ENCODE measurements at regions not wholly inside any gene's neighbourhood (a gene's known extent, or its start where the extent isn't known, plus 50 kb on each side); places are given as distances from the start of the nearest gene placed in this dataset.
"Not testable (repeated sequence)": the region's sequence is repeated elsewhere in the genome, so short reads cannot be mapped to it uniquely, and the experiment has no call there.

- Mint-ChIP-seq H3K4me3 (no peak overlapping the region), H3K27ac (no peak overlapping the region), H3K36me3 (peaks cover 0 to 2% (median 0%) of the 10 kb centered on the region in 3 donors), H3K9me3 (peaks cover 2 to 7% (median 4%) of the 10 kb centered on the region in 5 donors), H3K27me3 (peaks cover 0 to 2% of the 10 kb centered on the region in 2 donors), H3K4me1 (no peaks in the 10 kb centered on the region)
- Histone ChIP-seq H3K4me3 (ENCODE audit: low read length) (no peak overlapping the region), H3K36me3 (ENCODE audit: insufficient read depth, low read length) (no peaks in the 10 kb centered on the region), H3K27ac (ENCODE audit: low read depth, low read length) (no peak overlapping the region), H3K4me1 (ENCODE audit: insufficient read depth, low read length) (no peaks in the 10 kb centered on the region), H3K27me3 (ENCODE audit: insufficient read depth, low read length, poor library complexity, severe bottlenecking) (no peaks in the 10 kb centered on the region), H3K9me3 (ENCODE audit: low read length) (no peaks in the 10 kb centered on the region)
- ChIA-PET POLR2A (no interaction called here), CTCF (no interaction called here)
- DNase-seq, result no peak
Observed at GRCh38 chr21:17269760-17270159, 243.1 kb upstream of the CXADR start.

GRCh38 chr21:17270229-17270628 lies 242.6 kb upstream of the CXADR start:
- peaks cover 2 to 7% (median 4%) of the 10 kb centered on the region in 5 donors for H3K9me3 Mint-ChIP-seq
- ChIA-PET CTCF (no interaction called here), POLR2A (no interaction called here)
- no peak overlapping the region for H3K4me3 Mint-ChIP-seq
- no peak overlapping the region for H3K27ac Mint-ChIP-seq
- H3K27ac ChIP-seq (ENCODE audit: low read depth, low read length), result no peak overlapping the region
- peaks cover 0 to 2% (median 0%) of the 10 kb centered on the region in 3 donors for H3K36me3 Mint-ChIP-seq
- no peaks in the 10 kb centered on the region for H3K4me1 Mint-ChIP-seq
- H3K4me1 ChIP-seq (ENCODE audit: insufficient read depth, low read length), result no peaks in the 10 kb centered on the region
- no peaks in the 10 kb centered on the region for H3K36me3 ChIP-seq (ENCODE audit: insufficient read depth, low read length)
- no peak for DNase-seq
- H3K9me3 ChIP-seq (ENCODE audit: low read length), result no peaks in the 10 kb centered on the region
- H3K4me3 ChIP-seq (ENCODE audit: low read length), result no peak overlapping the region
- no peaks in the 10 kb centered on the region for H3K27me3 ChIP-seq (ENCODE audit: insufficient read depth, low read length, poor library complexity, severe bottlenecking)
- H3K27me3 Mint-ChIP-seq, result peaks cover 0 to 2% of the 10 kb centered on the region in 2 donors

- Mint-ChIP-seq H3K27me3 (peaks cover 0 to 2% of the 10 kb centered on the region in 2 donors), H3K4me3 (no peak overlapping the region), H3K36me3 (no peaks in the 10 kb centered on the region), H3K4me1 (no peaks in the 10 kb centered on the region), H3K27ac (no peak overlapping the region), H3K9me3 (peaks cover 8 to 44% (median 31%) of the 10 kb centered on the region in 5 donors)
- Histone ChIP-seq H3K27me3 (ENCODE audit: insufficient read depth, low read length, poor library complexity, severe bottlenecking) (no peaks in the 10 kb centered on the region), H3K4me3 (ENCODE audit: low read length) (no peak overlapping the region), H3K27ac (ENCODE audit: low read depth, low read length) (no peak overlapping the region), H3K9me3 (ENCODE audit: low read length) (no peaks in the 10 kb centered on the region), H3K36me3 (ENCODE audit: insufficient read depth, low read length) (no peaks in the 10 kb centered on the region), H3K4me1 (ENCODE audit: insufficient read depth, low read length) (no peaks in the 10 kb centered on the region)
- POLR2A ChIA-PET, result no interaction called here
- CTCF ChIA-PET, result no interaction called here
- DNase-seq, result no peak
Observed at GRCh38 chr21:17279663-17280062, 233.2 kb upstream of the CXADR start.

- H3K9me3 ChIP-seq (ENCODE audit: low read length); H3K4me3 Mint-ChIP-seq; H3K36me3 Mint-ChIP-seq; H3K27ac Mint-ChIP-seq; H3K4me1 Mint-ChIP-seq; H3K27me3 ChIP-seq (ENCODE audit: insufficient read depth, low read length, poor library complexity, severe bottlenecking); POLR2A ChIA-PET; DNase-seq; CTCF ChIA-PET; H3K4me3 ChIP-seq (ENCODE audit: low read length); H3K27ac ChIP-seq (ENCODE audit: low read depth, low read length); H3K27me3 Mint-ChIP-seq; H3K4me1 ChIP-seq (ENCODE audit: insufficient read depth, low read length); H3K36me3 ChIP-seq (ENCODE audit: insufficient read depth, low read length): not testable (repeated sequence)
- H3K9me3 Mint-ChIP-seq, result peaks cover 4 to 31% (median 15%) of the 10 kb centered on the region in 5 donors
Observed at GRCh38 chr21:17293016-17293562, 219.8 kb upstream of the CXADR start.

GRCh38 chr21:17295997-17296396 lies 216.8 kb upstream of the CXADR start:
- POLR2A ChIA-PET, result no interaction called here
- Mint-ChIP-seq H3K4me1 (no peaks in the 10 kb centered on the region), H3K27me3 (no peaks in the 10 kb centered on the region), H3K27ac (no peak overlapping the region), H3K4me3 (peak overlapping the region in 1 of 7 donors; percentile 9), H3K36me3 (no peaks in the 10 kb centered on the region), H3K9me3 (peaks cover 4 to 33% (median 20%) of the 10 kb centered on the region in 5 donors)
- Histone ChIP-seq H3K4me3 (ENCODE audit: low read length) (no peak overlapping the region), H3K36me3 (ENCODE audit: insufficient read depth, low read length) (no peaks in the 10 kb centered on the region), H3K27ac (ENCODE audit: low read depth, low read length) (no peak overlapping the region), H3K27me3 (ENCODE audit: insufficient read depth, low read length, poor library complexity, severe bottlenecking) (no peaks in the 10 kb centered on the region), H3K4me1 (ENCODE audit: insufficient read depth, low read length) (no peaks in the 10 kb centered on the region), H3K9me3 (ENCODE audit: low read length) (no peaks in the 10 kb centered on the region)
- CTCF ChIA-PET, result no interaction called here
- no peak for DNase-seq

GRCh38 chr21:17299576-17299975 lies 213.3 kb upstream of the CXADR start:
- H3K4me1 Mint-ChIP-seq; H3K9me3 ChIP-seq (ENCODE audit: low read length); H3K4me3 ChIP-seq (ENCODE audit: low read length); H3K4me3 Mint-ChIP-seq; CTCF ChIA-PET; H3K4me1 ChIP-seq (ENCODE audit: insufficient read depth, low read length); DNase-seq; H3K27ac ChIP-seq (ENCODE audit: low read depth, low read length); H3K27me3 ChIP-seq (ENCODE audit: insufficient read depth, low read length, poor library complexity, severe bottlenecking); H3K27ac Mint-ChIP-seq; POLR2A ChIA-PET; H3K27me3 Mint-ChIP-seq; H3K36me3 Mint-ChIP-seq; H3K36me3 ChIP-seq (ENCODE audit: insufficient read depth, low read length): not testable (repeated sequence)
- peaks cover 0 to 32% (median 20%) of the 10 kb centered on the region in 5 donors for H3K9me3 Mint-ChIP-seq

- POLR2A ChIA-PET; H3K36me3 Mint-ChIP-seq; H3K4me1 Mint-ChIP-seq; H3K36me3 ChIP-seq (ENCODE audit: insufficient read depth, low read length); H3K27me3 ChIP-seq (ENCODE audit: insufficient read depth, low read length, poor library complexity, severe bottlenecking); H3K4me3 Mint-ChIP-seq; H3K4me3 ChIP-seq (ENCODE audit: low read length); DNase-seq; H3K27ac ChIP-seq (ENCODE audit: low read depth, low read length); H3K9me3 ChIP-seq (ENCODE audit: low read length); H3K27me3 Mint-ChIP-seq; CTCF ChIA-PET; H3K4me1 ChIP-seq (ENCODE audit: insufficient read depth, low read length); H3K27ac Mint-ChIP-seq: not testable (repeated sequence)
- peaks cover 0 to 18% (median 4%) of the 10 kb centered on the region in 5 donors for H3K9me3 Mint-ChIP-seq
Observed at GRCh38 chr21:17327715-17328114, 185.1 kb upstream of the CXADR start.

- DNase-seq, result no peak
- Mint-ChIP-seq H3K4me1 (no peaks in the 10 kb centered on the region), H3K36me3 (no peaks in the 10 kb centered on the region), H3K27ac (no peak overlapping the region), H3K4me3 (no peak overlapping the region), H3K9me3 (peaks cover 0 to 3% (median 2%) of the 10 kb centered on the region in 5 donors), H3K27me3 (peaks cover 0 to 2% of the 10 kb centered on the region in 2 donors)
- H3K4me3 ChIP-seq (ENCODE audit: low read length), result no peak overlapping the region
- H3K27ac ChIP-seq (ENCODE audit: low read depth, low read length), result no peak overlapping the region
- no peaks in the 10 kb centered on the region for H3K4me1 ChIP-seq (ENCODE audit: insufficient read depth, low read length)
- CTCF ChIA-PET, result no interaction called here
- H3K9me3 ChIP-seq (ENCODE audit: low read length), result no peaks in the 10 kb centered on the region
- POLR2A ChIA-PET, result no interaction called here
- no peaks in the 10 kb centered on the region for H3K27me3 ChIP-seq (ENCODE audit: insufficient read depth, low read length, poor library complexity, severe bottlenecking)
- no peaks in the 10 kb centered on the region for H3K36me3 ChIP-seq (ENCODE audit: insufficient read depth, low read length)
Observed at GRCh38 chr21:17334484-17334883, 178.4 kb upstream of the CXADR start.

- Mint-ChIP-seq H3K36me3 (no peaks in the 10 kb centered on the region), H3K27me3 (peaks cover 0 to 2% of the 10 kb centered on the region in 2 donors), H3K9me3 (peaks cover 2 to 15% (median 6%) of the 10 kb centered on the region in 5 donors), H3K27ac (no peak overlapping the region), H3K4me3 (no peak overlapping the region), H3K4me1 (no peaks in the 10 kb centered on the region)
- ChIA-PET CTCF (no interaction called here), POLR2A (no interaction called here)
- no peaks in the 10 kb centered on the region for H3K36me3 ChIP-seq (ENCODE audit: insufficient read depth, low read length)
- no peaks in the 10 kb centered on the region for H3K27me3 ChIP-seq (ENCODE audit: insufficient read depth, low read length, poor library complexity, severe bottlenecking)
- H3K4me1 ChIP-seq (ENCODE audit: insufficient read depth, low read length), result no peaks in the 10 kb centered on the region
- no peak overlapping the region for H3K27ac ChIP-seq (ENCODE audit: low read depth, low read length)
- no peaks in the 10 kb centered on the region for H3K9me3 ChIP-seq (ENCODE audit: low read length)
- DNase-seq, result no peak
- no peak overlapping the region for H3K4me3 ChIP-seq (ENCODE audit: low read length)
Observed at GRCh38 chr21:17340081-17340480, 172.8 kb upstream of the CXADR start.

Measured in CD8-positive, alpha-beta memory T cell (primary cell).